ENCODE measurements at regions not wholly inside any gene's neighbourhood (a gene's known extent, or its start where the extent isn't known, plus 50 kb on each side); places are given as distances from the start of the nearest gene placed in this dataset.

DNA sequence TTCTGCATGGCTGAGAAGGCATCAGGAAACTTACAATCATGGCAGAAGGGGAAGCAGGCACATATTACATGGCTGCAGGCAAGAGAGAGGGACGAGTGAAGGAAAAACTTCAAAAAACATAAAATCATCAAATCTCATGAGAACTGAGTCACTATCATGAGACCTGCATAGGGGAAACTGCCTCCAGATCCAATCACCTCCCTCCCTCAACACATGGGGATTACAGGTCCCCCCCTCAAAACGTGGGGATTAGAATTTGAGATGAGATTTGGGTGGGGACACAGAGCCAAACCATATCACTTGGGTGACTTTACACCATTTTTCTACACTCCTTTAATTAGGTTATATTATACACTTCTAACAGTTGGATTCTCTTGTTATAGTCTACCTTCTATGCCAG lies 490.7 kb upstream of the KCND2 start:
- TF ChIP-seq EHF (CRISPR knock-in tag; IDR thresholded peaks at IDR 0.05): no peak
- no peak for TF ChIP-seq TP53 (CRISPR knock-in tag; IDR thresholded peaks at IDR 0.05)
- TF ChIP-seq SREBF2 (IDR thresholded peaks at IDR 0.05): no peak
- TF ChIP-seq HDAC2 (IDR thresholded peaks at IDR 0.05): no peak
- TF ChIP-seq RARB (CRISPR knock-in tag; IDR thresholded peaks at IDR 0.05): no peak
- TF ChIP-seq, protein P1, sequence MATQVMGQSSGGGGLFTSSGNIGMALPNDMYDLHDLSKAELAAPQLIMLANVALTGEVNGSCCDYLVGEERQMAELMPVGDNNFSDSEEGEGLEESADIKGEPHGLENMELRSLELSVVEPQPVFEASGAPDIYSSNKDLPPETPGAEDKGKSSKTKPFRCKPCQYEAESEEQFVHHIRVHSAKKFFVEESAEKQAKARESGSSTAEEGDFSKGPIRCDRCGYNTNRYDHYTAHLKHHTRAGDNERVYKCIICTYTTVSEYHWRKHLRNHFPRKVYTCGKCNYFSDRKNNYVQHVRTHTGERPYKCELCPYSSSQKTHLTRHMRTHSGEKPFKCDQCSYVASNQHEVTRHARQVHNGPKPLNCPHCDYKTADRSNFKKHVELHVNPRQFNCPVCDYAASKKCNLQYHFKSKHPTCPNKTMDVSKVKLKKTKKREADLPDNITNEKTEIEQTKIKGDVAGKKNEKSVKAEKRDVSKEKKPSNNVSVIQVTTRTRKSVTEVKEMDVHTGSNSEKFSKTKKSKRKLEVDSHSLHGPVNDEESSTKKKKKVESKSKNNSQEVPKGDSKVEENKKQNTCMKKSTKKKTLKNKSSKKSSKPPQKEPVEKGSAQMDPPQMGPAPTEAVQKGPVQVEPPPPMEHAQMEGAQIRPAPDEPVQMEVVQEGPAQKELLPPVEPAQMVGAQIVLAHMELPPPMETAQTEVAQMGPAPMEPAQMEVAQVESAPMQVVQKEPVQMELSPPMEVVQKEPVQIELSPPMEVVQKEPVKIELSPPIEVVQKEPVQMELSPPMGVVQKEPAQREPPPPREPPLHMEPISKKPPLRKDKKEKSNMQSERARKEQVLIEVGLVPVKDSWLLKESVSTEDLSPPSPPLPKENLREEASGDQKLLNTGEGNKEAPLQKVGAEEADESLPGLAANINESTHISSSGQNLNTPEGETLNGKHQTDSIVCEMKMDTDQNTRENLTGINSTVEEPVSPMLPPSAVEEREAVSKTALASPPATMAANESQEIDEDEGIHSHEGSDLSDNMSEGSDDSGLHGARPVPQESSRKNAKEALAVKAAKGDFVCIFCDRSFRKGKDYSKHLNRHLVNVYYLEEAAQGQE (IDR thresholded peaks at IDR 0.05): no peak
- TF ChIP-seq RNF2 (IDR thresholded peaks at IDR 0.05; ENCODE audit: borderline replicate concordance, low read depth): no peak
- TF ChIP-seq MYC (IDR thresholded peaks at IDR 0.05; ENCODE audit: borderline replicate concordance, low read length): no peak
- TF ChIP-seq EP300 (IDR thresholded peaks at IDR 0.05): no peak
- no peak for TF ChIP-seq SMC3 (IDR thresholded peaks at IDR 0.05)
- TF ChIP-seq, protein P2, sequence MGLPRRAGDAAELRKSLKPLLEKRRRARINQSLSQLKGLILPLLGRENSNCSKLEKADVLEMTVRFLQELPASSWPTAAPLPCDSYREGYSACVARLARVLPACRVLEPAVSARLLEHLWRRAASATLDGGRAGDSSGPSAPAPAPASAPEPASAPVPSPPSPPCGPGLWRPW (IDR thresholded peaks at IDR 0.05): no peak
- TF ChIP-seq, protein P3, sequence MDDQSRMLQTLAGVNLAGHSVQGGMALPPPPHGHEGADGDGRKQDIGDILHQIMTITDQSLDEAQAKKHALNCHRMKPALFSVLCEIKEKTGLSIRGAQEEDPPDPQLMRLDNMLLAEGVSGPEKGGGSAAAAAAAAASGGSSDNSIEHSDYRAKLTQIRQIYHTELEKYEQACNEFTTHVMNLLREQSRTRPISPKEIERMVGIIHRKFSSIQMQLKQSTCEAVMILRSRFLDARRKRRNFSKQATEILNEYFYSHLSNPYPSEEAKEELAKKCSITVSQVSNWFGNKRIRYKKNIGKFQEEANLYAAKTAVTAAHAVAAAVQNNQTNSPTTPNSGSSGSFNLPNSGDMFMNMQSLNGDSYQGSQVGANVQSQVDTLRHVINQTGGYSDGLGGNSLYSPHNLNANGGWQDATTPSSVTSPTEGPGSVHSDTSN (IDR thresholded peaks at IDR 0.05): no peak
- DNase-seq (ENCODE audit: low read depth in 1 of 2, low spot score in 1 of 2) (no peak), ATAC-seq (no peak), FAIRE-seq (no peak)
- Histone ChIP-seq H3K9me3 (no peaks in the 10 kb centered on the region), H3K4me3 (no peak overlapping the region), H3K4me1 (no peaks in the 10 kb centered on the region), H3K4me2 (no peak overlapping the region), H3K27ac (no peak overlapping the region)
- 0% methylated on average over 2 of the region's 2 CpGs for whole genome bisulfite sequencing (ENCODE audit: missing lambda C conversion rate)
- ChIA-PET POLR2A (no interaction called here), CTCF (no interaction called here)

DNA sequence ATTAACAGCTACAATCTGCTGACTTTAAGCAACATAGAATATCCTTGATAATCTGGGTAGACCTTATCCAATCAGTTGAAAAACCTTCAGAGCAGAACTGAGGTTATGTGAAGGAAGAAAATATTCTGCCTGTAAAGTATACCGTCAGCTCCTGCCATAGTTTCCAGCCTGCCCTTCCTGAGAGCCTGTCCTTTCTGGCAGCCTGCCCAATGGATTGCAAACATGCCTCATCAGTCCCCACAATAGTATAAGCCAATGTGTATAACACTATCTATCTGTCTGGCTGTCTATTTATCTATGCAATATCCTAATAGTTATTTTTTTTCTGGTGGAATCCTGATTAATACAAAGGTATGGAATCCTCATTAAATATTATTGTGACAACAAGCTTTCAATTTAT lies 489.2 kb upstream of the KCND2 start:
- H3K4me1 ChIP-seq: no peaks in the 10 kb centered on the region
- POLR2A ChIA-PET: no interaction called here
- DNase-seq (ENCODE audit: low read depth in 1 of 2, low spot score in 1 of 2) (no peak), ATAC-seq (no peak), FAIRE-seq (no peak)
- H3K4me2 ChIP-seq: no peak overlapping the region
- H3K9me3 ChIP-seq: no peaks in the 10 kb centered on the region
- WGBS (ENCODE audit: missing lambda C conversion rate): 13% methylated on average over 1 of the region's 1 CpG
- no peak for TF ChIP-seq CBX2 (IDR thresholded peaks at IDR 0.05; ENCODE audit: borderline replicate concordance, low read depth)
- no peak for TF ChIP-seq JUN (IDR thresholded peaks at IDR 0.05)
- H3K27ac ChIP-seq: no peak overlapping the region
- H3K4me3 ChIP-seq: no peak overlapping the region
- CTCF ChIA-PET: no interaction called here

DNA sequence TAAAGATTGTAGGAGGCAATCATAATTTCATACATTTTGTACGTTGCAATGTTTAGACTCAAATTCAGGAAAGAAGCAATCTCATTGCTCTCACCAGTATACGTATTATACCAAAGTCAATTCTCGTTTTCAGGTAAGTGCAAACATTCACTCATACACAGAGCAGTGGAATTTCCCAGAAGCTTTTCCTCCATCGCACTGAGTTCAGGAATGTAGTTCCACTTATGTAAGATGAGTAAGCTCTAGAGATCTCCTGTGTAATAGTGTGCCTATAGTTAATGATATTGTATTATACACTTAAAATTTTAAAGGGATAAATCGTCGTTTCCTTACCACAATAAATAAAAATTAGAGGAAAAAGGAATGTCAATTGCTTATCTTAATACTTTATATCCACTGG lies 470.8 kb upstream of the KCND2 start:
- H3K4me1 ChIP-seq: no peaks in the 10 kb centered on the region
- H3K9me3 ChIP-seq: no peaks in the 10 kb centered on the region
- TF ChIP-seq NPAS2 (CRISPR knock-in tag; IDR thresholded peaks at IDR 0.05; ENCODE audit: borderline replicate concordance) (no peak), ZFP36 (IDR thresholded peaks at IDR 0.05; ENCODE audit: borderline replicate concordance, partially characterized antibody) (no peak), HEYL (CRISPR knock-in tag; IDR thresholded peaks at IDR 0.05) (no peak), CHD4 (IDR thresholded peaks at IDR 0.05; ENCODE audit: borderline replicate concordance) (no peak), TP53 (CRISPR knock-in tag; IDR thresholded peaks at IDR 0.05) (no peak), ESRRA (IDR thresholded peaks at IDR 0.05; ENCODE audit: borderline replicate concordance, low read length) (no peak), BHLHE40 (IDR thresholded peaks at IDR 0.05; ENCODE audit: low read depth, low read length) (no peak), POLR2AphosphoS2 (conservative IDR thresholded peaks at IDR 0.05; ENCODE audit: low read length) (no peak), MAFK (IDR thresholded peaks at IDR 0.05; ENCODE audit: partially characterized antibody) (no peak), JUN (IDR thresholded peaks at IDR 0.05) (no peak), ZSCAN20 (CRISPR knock-in tag; IDR thresholded peaks at IDR 0.05) (no peak)
- TF ChIP-seq, protein P4, sequence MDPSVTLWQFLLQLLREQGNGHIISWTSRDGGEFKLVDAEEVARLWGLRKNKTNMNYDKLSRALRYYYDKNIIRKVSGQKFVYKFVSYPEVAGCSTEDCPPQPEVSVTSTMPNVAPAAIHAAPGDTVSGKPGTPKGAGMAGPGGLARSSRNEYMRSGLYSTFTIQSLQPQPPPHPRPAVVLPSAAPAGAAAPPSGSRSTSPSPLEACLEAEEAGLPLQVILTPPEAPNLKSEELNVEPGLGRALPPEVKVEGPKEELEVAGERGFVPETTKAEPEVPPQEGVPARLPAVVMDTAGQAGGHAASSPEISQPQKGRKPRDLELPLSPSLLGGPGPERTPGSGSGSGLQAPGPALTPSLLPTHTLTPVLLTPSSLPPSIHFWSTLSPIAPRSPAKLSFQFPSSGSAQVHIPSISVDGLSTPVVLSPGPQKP (IDR thresholded peaks at IDR 0.05; ENCODE audit: low read depth, low read length): no peak
- TF ChIP-seq, protein P2 (IDR thresholded peaks at IDR 0.05): no peak
- TF ChIP-seq, protein P3 (IDR thresholded peaks at IDR 0.05): no peak
- no peak overlapping the region for H3K27ac ChIP-seq
- CTCF ChIA-PET: no interaction called here
- POLR2A ChIA-PET: no interaction called here
- 11% methylated on average over 6 of the region's 6 CpGs for WGBS (ENCODE audit: missing lambda C conversion rate)
- ATAC-seq: no peak
- H3K4me3 ChIP-seq: no peak overlapping the region
- no peak for DNase-seq (ENCODE audit: low read depth in 1 of 2, low spot score in 1 of 2)
- H3K4me2 ChIP-seq: no peak overlapping the region
- FAIRE-seq: no peak
